ENCODE measurements at regions not wholly inside any gene's neighbourhood (a gene's known extent, or its start where the extent isn't known, plus 50 kb on each side); places are given as distances from the start of the nearest gene placed in this dataset.

GRCh38 chr1:112144733-112145426 is 155.4 kb upstream of the KCND3 start:
- no peak for DNase-seq (ENCODE audit: low spot score)
- Mint-ChIP-seq H3K9me3 (peaks cover 19% of the 10 kb centered on the region), H3K27ac (no peak overlapping the region), H3K4me3 (no peak overlapping the region), H3K36me3 (ENCODE audit: low read depth) (peaks cover 6% of the 10 kb centered on the region), H3K4me1 (no peaks in the 10 kb centered on the region), H3K27me3 (ENCODE audit: insufficient read depth, low read depth, poor library complexity) (no peaks in the 10 kb centered on the region)
- Histone ChIP-seq H3K4me1 (ENCODE audit: insufficient read depth) (no peaks in the 10 kb centered on the region), H3K4me3 (no peak overlapping the region), H3K27me3 (ENCODE audit: insufficient read depth) (no peaks in the 10 kb centered on the region), H3K27ac (ENCODE audit: low read depth) (no peak overlapping the region), H3K79me2 (replicated peaks; ENCODE audit: insufficient read depth) (no peaks in the 10 kb centered on the region), H3F3A (replicated peaks; ENCODE audit: low read depth) (no peaks in the 10 kb centered on the region), H3K9me2 (ENCODE audit: insufficient read depth) (no peaks in the 10 kb centered on the region), H3K36me3 (ENCODE audit: insufficient read depth) (no peaks in the 10 kb centered on the region), H3K4me2 (no peak overlapping the region), H4K20me1 (replicated peaks; ENCODE audit: insufficient read depth) (no peaks in the 10 kb centered on the region), H2AFZ (no peak overlapping the region)
- no peak for ATAC-seq
- no peak for TF ChIP-seq ZNF114 (CRISPR knock-in tag; IDR thresholded peaks at IDR 0.05)
- TF ChIP-seq STAT1 (IDR thresholded peaks at IDR 0.05; ENCODE audit: unreplicated experiment), result no peak
- no peak for TF ChIP-seq NANOG (IDR thresholded peaks at IDR 0.05; ENCODE audit: borderline replicate concordance)
- no peak for TF ChIP-seq CTCF (conservative IDR thresholded peaks at IDR 0.05; ENCODE audit: low read depth in 2 of 2)
- no peak for TF ChIP-seq REST (IDR thresholded peaks at IDR 0.05; ENCODE audit: unreplicated experiment)
- no peak for TF ChIP-seq ETS1 (IDR thresholded peaks at IDR 0.05)
- TF ChIP-seq CREB1 (CRISPR knock-in tag; IDR thresholded peaks at IDR 0.05; ENCODE audit: low read depth), result no peak
- no peak for TF ChIP-seq POLR2AphosphoS5 (IDR thresholded peaks at IDR 0.05; ENCODE audit: low read depth)
- TF ChIP-seq ZNF331 (CRISPR knock-in tag; IDR thresholded peaks at IDR 0.05; ENCODE audit: low read depth), result no peak
- TF ChIP-seq EZH2 (IDR thresholded peaks at IDR 0.05; ENCODE audit: low read depth, unreplicated experiment), result no peak
- no peak for TF ChIP-seq ZNF462 (CRISPR knock-in tag; IDR thresholded peaks at IDR 0.05)
- TF ChIP-seq EZH2phosphoT487 (IDR thresholded peaks at IDR 0.05; ENCODE audit: unreplicated experiment), result no peak
- no peak for TF ChIP-seq JUNB (IDR thresholded peaks at IDR 0.05; ENCODE audit: unreplicated experiment)
